GM21447 (cell line): ENCODE measurements at regions not wholly inside any gene's neighbourhood (a gene's known extent, or its start where the extent isn't known, plus 50 kb on each side); places are given as distances from the start of the nearest gene placed in this dataset.

Experiments used
- ATAC-seq: cut with Tn5 transposase; IDR thresholded peaks from one replicate; pipeline ENCODE4 v1.9.1; 2021; ENCODE audit not compliant: unreplicated experiment

DNA sequence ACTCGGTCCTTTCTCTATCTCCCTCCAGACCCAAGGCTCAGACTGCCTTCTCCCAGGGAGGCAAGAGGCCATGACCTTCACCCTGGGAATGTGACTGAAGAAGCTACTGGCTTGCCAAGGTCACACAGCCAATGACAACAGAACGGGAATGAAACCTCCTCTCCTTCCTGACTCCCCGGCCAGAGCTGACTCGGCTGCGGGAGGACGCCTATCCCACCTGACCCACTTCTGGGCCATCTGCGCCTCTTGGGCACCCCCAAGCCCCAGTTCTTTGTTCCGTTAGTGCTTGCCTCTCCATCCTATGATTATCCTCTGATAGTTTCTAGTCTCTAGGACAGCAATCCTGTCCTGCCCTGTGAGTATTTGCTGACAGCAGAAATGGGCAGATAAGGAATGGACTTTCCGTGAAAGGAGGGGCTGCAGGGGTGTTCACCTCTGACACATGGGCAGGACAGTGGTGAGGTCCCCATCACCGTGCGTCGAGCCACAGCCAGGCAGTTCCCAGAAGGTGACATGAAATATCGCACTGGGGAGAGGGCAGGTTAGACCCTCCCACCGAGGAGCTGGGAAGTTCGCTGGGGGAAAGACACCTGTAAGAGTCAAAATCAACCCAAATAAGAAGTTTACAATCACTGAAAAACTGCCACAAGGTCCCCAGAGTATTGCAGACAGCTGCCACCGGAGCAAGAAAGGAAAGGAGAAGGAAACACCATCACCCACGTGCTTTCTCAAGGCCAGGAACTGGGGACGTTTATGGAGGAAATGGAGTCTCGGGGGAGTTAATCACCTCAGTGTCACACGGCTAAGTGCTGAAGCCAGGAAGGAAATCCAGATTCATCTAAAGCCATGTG is 63.0 kb downstream of the INSIG1 start:
- ATAC-seq = no peak

DNA sequence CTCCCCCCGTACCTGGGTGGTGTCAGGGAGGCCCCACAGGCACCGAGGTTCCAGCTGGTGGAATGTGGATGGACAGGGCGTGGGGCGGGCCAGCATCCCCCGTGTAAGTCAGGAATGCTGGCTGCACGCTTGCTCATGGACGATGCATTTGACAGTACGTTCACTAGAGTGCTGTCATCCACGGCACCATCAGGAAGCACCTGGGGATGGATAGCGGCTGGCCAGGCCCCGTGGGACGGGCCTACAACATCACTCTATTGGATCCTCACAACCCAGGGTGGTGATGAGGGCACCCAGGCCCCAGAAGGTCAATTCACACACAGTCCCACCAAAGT is 63.6 kb downstream of the INSIG1 start:
- ATAC-seq = no peak

DNA sequence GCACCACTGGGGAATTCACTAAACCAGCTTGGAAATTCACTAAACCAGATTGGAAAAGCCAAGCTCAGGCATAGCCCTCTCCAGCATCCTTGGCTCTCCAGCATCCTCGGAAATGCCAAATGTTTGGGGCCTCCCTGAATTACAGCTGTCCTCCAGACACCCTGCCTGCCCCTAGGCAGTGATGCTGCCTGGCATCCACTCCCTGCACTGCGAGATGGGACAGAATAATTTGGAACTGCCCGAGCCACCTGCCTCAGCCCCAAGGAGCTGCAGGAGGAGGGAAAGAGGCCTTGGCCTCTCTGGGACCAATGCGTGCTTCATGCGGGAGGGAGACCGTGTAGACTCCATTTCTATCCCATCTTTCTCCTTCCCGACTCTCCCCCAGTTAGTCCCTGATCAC is 64.3 kb downstream of the INSIG1 start:
- no peak for ATAC-seq

DNA sequence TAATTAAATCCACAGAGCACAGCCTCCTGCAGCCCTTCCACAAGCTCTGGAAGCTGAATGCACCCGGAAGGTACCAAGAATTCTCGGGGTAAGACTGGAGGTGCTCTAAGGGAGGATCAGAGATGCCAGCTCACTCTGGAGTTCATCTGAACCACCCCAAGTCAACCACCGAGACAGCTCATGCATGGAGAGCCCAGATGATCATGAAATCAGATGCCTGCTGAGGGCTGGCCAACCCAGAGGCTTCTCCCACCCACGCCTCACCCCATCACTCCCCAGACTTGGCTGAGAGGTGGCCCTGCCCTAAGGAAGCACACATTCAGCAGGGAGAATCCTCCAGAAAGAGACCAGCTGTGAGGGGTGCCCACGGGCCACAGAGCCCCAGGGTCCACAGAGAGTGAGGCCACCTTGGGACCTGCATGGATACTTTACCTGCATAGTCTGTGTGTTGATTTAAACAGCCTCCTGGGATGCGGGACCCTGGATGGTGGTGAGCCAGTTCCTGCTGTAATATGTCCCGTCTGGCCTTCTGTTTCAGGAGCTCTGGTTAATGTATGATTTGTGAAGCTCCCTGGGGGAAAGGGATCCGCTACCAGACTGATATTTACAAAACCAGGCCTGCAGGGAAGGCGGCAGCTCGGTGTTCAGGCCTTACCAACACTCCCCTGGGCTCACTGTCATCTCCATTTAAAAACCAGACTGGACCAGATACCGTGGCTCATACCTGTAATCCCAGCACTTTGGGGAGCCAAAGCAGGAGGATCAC is 64.9 kb downstream of the INSIG1 start:
- ATAC-seq = no peak

DNA sequence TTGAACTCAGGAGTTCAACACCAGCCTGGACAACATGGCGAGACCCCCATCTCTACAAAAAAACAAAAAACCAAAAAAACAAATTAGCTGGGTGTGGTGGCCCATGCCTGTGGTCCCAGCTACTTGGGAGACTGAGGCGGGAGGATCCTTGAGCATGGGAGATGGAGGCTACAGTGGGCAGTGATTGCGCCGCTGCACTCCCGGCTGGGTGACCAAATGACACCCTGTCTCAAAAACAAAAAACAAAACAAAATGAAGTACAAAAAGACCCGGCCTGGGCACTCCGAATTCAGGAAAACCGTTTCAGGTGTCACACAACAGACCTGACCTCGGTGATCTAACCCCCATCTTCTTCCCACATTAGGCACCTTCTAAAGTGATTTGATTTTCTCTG is 65.5 kb downstream of the INSIG1 start:
- ATAC-seq = no peak

DNA sequence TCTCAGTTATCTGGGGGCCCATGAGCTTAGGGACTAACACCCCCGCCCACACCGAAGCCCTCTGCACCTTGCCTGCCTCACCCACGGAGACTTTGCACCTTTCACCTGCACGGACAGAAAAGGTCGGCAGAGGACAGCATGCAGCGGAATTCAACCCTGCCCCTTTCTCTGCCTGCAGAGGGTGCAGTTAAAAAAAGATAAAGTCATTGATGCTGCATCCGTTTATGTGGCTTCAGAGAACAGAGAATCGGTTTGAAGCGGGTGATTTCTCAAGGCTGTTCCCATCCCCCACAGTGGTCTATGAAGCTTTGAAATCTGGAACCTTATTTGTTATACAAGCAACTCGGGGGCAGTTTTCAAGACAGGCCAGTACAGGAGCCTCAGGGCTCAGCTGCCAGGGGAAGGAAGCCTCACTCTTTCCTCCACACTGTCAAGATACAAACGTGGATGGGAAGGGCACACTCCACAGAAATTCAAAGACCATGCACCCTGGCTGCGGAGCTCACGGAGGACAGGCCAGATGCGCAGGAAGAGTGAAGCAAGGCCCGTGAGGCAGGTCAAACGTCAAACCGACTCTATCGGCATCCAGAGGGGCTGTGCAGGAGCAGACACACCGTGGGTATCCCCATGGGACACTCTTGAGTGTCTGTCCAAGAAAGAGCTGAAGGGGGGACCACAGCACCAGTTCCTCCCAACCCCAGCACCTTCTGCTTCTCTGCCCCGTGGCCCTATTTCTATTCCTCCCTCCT is 66.3 kb downstream of the INSIG1 start:
- no peak for ATAC-seq

DNA sequence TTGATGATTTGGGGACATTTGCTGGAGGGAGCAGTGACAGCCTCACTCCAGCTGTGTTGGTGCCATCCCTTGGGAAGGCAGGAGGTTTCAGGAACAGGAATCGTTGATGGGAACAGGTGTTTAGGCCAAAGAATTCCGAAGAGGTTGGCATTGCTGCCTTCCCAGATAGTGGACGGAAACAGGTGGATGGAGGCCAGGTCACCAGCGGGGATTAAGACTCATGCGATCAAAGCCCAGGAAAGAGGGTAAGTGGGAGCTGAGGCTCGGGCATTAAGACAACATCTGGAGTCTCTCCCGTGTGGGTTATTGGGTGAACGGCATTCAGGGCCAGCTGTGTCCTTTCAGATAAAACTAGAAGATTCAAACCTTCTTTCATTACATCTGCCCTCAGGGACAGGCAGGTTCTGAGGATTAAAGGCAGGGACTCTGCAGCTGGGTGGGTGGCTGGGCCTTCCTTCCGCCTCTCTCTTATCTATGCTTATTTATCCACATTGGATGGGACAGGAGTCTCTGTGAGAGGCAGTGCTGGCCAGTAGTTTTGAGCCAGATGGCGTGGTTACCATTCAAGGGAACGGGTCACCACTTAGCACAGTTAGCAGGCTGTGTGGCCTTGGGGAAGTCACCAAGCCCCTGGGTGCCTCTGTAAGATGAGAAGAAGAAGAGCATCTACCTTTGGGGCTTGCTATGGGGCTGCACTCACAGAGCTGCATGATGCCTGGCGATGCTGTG is 67.6 kb downstream of the INSIG1 start:
- no peak for ATAC-seq

DNA sequence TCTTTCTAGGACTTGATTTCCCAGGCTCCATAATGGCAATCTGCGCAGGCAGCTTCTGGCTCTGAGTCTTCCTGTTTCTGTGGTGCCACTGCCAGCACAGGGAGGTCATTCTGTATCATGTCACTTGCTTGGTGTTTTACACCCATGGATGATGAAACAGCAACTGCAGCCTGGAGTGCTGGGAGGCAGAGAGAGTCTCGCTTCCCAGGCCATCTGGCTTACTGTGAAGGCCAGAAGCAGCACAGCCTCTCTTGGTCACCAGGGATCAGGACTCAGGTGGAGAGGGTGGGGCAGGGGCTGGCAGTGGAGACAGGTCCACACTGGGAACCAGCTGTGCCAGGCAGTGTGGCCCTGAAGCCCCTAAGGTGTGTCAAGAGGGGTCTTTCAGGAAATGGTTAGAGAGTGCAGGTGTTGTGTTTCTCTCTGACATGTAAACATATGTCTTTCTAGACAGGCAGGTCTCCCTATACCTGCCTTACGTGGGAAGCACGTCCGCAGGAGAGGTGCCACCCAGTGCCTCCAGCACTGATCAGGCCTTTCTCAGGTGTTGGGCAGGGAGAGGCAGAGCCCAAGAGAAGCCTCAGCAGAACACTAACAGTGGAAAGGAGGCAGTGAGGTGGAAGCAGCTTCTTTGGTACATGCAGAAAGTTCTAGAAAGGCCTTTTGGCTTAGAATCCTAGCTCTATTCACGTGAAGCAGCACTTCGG is 71.4 kb downstream of the INSIG1 start:
- no peak for ATAC-seq

DNA sequence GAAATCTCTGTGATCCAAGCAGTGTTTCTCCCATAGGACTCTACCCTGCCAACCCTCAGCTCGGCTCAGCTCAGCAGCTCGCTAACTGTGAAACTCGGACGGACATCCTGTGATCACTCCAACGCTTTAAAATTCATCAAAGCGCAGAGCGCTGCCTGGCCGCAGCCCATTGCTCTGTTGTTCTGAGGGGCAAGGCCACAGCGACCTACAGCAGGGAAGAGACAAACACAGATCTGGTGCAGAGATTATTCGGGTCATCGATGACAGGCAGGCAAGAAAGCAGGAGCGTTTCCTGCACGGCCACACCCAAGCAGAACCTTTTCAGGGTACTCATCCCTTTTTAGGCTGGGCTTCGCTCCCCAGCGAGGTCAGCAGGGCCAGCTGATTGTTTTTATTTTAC is 72.1 kb downstream of the INSIG1 start:
- no peak for ATAC-seq

DNA sequence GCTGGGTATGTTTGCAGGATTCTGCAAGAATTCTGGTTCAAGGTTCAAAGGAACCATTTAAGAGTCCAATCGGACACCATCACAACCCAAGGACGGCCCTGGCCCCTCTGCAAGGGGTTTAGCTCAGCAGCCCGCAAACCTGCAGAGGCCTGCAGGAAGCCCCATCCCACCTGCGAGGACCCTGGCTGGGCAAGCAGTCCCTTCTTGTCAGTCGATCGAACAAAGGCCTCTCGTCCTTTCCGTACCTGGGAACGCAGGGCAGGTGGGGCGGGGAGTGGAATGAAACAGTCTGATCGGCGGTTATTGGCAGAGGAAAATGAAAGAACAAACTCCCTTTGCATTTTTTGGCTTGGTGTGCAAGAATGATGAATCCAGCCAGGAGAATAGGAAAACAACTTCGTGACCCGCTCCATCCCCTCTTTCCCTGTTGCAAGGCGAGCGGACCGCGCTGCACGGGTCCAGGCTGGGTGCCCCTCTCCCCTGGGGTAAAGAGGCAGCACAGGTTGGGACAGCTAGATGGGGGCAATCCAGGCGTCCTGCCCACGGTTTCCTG is 73.7 kb downstream of the INSIG1 start:
- ATAC-seq = no peak

DNA sequence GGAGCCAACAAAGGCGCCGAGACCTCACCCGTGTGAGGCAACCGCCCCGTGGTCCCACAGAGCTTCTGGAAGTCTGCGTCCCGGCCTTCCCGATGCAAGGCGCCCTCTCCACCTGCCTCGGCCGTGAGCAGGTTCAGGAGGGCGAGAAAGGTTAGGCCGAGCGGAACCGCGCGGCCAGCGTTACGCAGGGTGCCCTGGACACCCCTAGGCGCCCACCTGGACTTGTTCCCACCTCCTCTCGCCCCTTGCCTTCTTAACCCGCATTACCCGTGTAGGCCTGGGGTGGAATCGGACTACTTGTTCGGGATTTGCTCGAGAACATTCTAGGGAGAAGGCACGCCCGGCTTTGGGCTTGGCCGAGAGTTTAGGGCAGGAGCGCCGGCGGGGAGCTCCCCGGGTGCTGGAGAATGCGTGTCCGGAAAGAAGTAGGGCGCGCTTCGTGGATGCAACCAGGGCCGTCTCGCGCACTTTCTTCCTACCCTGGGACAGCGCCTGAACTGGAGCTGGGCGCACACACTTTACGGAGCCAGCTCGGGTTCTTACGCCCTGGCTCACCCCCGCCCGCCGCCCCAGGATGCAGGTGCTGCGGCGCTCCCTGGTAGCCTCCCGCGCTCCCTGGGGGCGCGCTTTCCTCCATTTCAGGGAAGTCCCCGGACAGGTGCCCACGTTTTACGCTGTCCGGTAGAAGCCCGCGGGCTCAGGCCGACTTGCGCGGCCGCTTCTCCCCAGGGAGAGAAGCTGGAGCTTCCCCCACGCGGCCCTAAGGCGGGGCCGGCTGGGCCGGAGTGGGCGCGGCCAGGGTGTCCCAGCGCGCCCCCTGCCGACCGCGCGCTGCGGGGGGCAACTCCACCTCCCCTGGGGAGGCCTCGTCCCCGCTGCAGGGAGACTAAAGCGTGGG is 74.5 kb downstream of the INSIG1 start:
- no peak for ATAC-seq

DNA sequence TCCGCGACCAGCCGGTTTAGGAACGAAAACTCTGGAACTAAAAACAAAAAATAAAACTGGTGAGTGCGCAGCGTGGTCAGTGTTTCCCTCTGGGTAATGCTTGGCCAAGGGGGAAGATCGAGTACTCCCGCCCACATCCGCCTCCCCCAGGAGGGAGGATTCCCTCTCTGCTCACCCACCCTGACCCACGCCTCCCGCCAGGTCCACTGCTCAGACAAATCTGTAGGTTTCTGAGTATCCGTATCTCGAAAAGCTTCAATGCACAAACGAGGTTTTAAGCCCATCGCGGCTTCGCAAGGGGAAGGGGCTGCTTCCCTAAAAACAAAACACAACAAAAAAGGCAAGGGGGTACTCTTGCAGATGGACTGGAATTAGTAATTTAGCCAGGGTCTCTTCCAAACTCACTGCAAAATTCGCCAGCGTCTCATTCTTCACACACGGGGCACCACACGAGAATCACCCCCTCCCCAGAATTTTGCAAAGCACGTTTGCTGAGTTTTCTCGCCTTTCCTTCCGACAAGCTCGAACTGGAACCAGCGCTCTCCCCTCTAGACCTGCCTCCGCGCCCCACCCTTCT is 75.2 kb downstream of the INSIG1 start:
- ATAC-seq = no peak

DNA sequence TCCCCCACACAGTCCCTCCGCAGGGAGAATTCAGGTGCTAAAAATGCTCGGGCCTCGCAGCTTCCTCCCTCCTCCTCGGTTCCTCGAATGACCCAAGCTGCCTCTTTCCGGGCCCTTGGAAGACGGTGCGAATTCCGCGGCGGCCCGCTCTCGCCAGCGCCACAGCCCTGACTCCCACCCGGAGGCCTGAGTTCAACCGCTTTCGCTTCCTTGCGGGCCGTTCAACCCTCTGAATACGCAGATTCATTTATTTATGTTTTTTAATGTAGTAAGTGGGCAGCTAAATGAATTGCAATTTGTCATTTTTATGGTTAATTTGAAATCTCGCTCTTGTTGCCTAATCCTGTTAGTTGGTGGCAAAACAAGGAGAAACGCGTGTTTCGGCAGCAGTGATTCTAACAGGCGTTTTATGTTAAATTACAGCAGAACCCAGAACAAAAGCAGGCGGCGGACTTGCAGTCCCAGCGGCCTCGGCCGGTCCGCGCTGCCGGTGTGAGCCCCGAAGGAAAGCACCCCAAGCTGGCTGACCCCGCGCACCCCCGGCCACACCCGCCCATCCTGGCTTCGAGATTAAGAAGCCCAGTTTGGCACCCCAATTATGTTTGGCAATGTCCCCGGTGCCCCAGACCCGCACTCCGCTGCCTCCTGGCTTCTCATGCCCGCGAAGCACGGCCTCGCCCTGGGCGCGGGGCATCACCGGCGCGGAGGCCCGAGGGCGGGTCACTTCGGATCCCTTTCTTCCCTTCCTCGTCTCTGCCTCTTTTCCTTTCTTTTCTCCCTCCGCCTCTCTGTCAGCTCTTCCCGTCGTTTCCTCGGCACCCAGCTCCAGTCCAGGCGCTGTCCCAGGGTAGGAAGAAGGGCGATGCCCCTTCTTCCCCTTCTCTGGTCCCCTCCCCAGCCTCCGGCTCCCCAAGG is 75.9 kb downstream of the INSIG1 start:
- no peak for ATAC-seq

DNA sequence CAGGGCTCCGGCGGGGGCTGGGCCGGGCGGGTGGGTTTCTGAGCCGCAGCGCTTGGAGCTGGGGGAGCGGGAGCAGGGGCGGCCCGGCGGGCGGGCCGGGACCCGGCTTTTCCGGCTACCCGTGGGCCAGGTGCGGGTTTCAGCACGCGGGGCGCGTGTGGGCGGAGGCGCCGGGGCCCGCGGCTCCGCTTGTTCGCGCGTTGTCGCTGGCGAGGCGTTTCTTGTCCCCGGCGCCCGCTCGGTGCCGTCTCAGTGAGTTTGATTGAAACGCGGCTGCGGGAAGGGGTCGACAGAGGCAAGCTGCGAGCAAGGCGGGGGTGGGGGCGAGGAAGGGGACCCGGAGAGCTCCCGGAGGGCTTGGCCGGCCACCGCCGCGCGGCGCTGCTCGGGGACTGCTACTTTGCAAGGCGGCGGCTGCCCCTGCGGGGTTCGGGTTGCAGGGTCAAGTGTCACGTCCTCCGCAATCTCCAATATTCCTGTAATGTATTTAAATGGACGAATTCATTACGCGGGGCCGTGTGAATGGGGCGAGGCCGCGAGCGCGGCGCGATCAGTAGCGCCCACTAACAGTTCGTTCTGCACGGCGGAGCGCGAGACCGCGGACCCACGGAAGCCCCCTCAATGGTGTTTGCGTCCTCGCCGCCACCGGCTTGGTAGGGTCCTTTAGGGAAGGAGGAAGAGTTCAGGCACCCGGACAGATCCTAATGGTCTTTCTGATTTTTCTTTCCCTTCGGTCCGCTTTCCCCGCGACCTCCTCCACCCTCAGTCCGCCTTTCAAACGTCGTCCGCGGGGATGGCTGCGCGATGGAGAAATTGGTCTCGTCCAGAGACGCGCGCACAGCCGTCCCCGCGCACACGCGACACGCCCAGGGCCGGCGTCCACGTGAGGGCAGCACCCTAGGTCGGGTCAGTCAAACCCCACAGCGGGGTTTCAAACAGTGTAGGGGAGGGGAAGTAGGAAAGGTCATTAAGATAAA is 76.9 kb downstream of the INSIG1 start:
- no peak for ATAC-seq

DNA sequence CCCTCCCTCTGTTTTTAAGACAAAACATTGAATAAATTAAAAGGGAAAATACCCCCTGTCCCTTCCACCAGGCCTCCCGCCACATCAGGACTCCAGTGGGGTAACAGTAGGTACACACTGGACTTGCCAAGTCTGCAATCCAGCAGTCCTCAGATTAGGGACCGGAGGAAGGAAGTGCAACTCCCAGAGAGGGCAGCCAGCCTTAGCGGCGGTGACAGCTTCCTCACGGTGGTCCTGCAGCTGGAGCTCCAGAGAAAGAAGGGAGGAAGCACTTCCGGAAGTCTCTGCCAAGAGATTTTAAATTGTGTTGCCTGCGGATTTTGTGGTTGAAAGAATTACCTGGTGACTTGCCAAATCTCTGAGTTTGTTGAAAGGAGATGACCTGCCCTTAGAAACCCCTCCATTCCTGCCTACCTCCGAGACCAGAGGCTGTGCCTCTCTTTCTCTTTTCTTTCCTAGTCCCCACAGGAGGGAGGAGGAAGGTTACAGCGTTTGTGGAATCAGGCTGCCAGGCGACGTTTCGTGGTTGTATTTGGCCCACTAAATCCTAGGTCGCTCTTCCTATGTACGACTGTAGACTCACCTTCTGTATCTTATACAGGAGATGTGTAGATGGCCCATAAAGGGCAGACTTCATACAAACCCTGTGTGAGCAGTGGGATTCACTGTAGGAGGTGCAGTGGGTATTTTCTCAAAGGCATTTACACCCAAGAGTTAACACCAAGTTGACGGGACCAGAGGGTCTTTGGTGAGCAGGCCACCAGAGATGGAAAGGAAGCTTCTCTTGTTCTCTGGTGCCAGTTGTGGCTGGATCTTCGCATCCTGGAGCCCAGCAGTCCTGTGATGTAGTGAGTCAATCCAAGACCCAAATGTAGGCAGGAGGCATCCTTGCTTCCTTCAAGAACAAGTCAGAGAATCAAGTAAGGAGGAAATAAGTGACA is 77.9 kb downstream of the INSIG1 start:
- ATAC-seq = no peak
